Lung (tissue), 11 donors: ENCODE measurements at regions not wholly inside any gene's neighbourhood (a gene's known extent, or its start where the extent isn't known, plus 50 kb on each side); places are given as distances from the start of the nearest gene placed in this dataset.

ENCODE experiments used
- ATAC-seq: fragments of 200-7000 bp; cut with Tn5 transposase; one replicate; pipeline ENCODE4 v1.9.1; 2020; ENCODE audit warnings: moderate number of reproducible peaks; ENCODE audit not compliant: insufficient read depth, low FRiP score
- DNase-seq, 3 donors: peaks; one replicate each; pipeline ENCODE4 v3.0.0-alpha.2; 2013 to 2017
- H3K27ac ChIP-seq, 2 donors: one replicate each; pipeline ENCODE4 v1.5.1; 2013; ENCODE audit warnings: mild to moderate bottlenecking in 2 of 2, moderate library complexity in 2 of 2, control low read depth in 1 of 2, inconsistent platforms in 1 of 2, low read depth in 1 of 2, low read length in 1 of 2
- H3K27me3 ChIP-seq, 3 donors: one replicate each; pipeline ENCODE4 v1.5.1; 2013; ENCODE audit warnings: low read length in 2 of 3; ENCODE audit not compliant: control insufficient read depth in 3 of 3, insufficient read depth in 3 of 3
- H3K36me3 ChIP-seq, 4 donors: one replicate each; pipeline ENCODE4 v1.5.1; 2013; ENCODE audit warnings: low read length in 4 of 4, mild to moderate bottlenecking in 1 of 4, moderate library complexity in 1 of 4; ENCODE audit not compliant: control insufficient read depth in 4 of 4, insufficient read depth in 4 of 4
- H3K4me1 ChIP-seq, 5 donors: one replicate each; pipeline ENCODE4 v1.5.1; 2013; ENCODE audit warnings: low read length in 5 of 5, mild to moderate bottlenecking in 2 of 5, moderate library complexity in 1 of 5; ENCODE audit not compliant: control insufficient read depth in 5 of 5, insufficient read depth in 5 of 5
- H3K4me3 ChIP-seq: one replicate; pipeline ENCODE4 v1.5.1; 2013; ENCODE audit warnings: mild to moderate bottlenecking, control low read depth, moderate library complexity
- H3K9ac ChIP-seq, 2 donors: one replicate each; pipeline ENCODE4 v1.5.1; 2013; ENCODE audit warnings: low read length in 2 of 2, control low read depth in 1 of 2; ENCODE audit not compliant: insufficient read depth in 1 of 2
- H3K9me3 ChIP-seq, 4 donors: one replicate each; pipeline ENCODE4 v1.5.1; 2013; ENCODE audit warnings: low read length in 3 of 4, mild to moderate bottlenecking in 1 of 4, moderate library complexity in 1 of 4; ENCODE audit not compliant: control insufficient read depth in 4 of 4, insufficient read depth in 3 of 4
- WGBS, 2 donors: extraction: QIAGEN DNeasy Blood & Tissue Kit; methylation state at CpG; one replicate each; pipeline ENCODE4 v1.1.7; 2013; 5-methylcytosine and 5-hydroxymethylcytosine counted together
- TF ChIP-seq, protein P1 (sequence below): IDR thresholded peaks from 2 replicates; pipeline ENCODE4 v1.5.1; 2012; ENCODE audit warnings: mild to moderate bottlenecking; ENCODE audit errors: control extremely low read depth, extremely low read depth
- donor health status: control.
- donor health status: control.
- donor health status: Bipolar disorder and iron deficiency.
- donor health status: healthy.
- donor health status: DM: yes; HTN: yes; CAD: no.

DNA sequence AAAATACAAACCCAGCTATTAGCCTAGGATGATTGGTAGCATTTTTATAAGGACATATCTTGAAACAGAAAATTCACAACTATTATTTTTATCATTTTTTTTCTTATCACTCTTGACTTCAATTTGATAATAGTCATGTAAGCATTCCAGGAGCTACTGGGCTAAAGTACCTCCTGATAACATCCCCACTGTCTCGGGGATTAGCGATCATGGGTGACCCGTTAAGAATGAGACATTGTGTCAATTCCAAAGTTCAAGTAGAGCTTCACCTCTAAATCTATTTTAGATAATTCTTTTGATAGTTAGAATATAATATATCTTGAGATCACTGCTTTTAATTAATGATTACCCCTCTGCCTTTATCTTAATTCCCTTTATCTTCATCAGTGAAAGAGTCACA is 1204.5 kb upstream of the CHAC2 start:
- ATAC-seq = no peak
- H3K4me1 ChIP-seq = no peaks in the 10 kb centered on the region
- H3K9me3 ChIP-seq = peaks cover 0 to 2% (median 0%) of the 10 kb centered on the region in 4 donors
- H3K36me3 ChIP-seq = no peaks in the 10 kb centered on the region
- TF ChIP-seq, protein P1, sequence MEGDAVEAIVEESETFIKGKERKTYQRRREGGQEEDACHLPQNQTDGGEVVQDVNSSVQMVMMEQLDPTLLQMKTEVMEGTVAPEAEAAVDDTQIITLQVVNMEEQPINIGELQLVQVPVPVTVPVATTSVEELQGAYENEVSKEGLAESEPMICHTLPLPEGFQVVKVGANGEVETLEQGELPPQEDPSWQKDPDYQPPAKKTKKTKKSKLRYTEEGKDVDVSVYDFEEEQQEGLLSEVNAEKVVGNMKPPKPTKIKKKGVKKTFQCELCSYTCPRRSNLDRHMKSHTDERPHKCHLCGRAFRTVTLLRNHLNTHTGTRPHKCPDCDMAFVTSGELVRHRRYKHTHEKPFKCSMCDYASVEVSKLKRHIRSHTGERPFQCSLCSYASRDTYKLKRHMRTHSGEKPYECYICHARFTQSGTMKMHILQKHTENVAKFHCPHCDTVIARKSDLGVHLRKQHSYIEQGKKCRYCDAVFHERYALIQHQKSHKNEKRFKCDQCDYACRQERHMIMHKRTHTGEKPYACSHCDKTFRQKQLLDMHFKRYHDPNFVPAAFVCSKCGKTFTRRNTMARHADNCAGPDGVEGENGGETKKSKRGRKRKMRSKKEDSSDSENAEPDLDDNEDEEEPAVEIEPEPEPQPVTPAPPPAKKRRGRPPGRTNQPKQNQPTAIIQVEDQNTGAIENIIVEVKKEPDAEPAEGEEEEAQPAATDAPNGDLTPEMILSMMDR = no peak
- H3K4me3 ChIP-seq = no peak overlapping the region
- H3K27ac ChIP-seq = no peak overlapping the region
- DNase-seq = no peak
- 35 to 86% methylated on average over 3 of the region's 3 CpGs for WGBS, 2 donors
- no peaks in the 10 kb centered on the region for H3K27me3 ChIP-seq
- no peak overlapping the region for H3K9ac ChIP-seq

DNA sequence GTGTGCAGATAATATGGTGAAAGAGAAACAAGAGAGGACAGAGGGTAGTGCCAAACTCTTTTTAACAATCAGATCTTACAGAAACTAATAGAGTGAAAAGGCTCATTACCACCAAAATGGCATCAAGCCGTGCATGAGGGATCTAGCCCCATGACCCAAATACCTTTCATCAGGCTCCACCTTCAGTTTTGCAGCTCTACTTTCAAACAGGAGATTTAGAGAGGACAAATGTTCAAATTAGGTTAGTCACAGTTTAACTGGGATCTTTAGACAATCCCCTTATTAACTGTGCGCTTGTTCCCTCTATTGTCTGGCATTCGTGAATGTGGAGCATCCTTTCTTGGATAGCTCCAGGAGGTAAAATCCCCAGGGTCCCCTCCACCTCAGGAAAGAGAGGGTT is 1209.3 kb upstream of the CHAC2 start:
- Histone ChIP-seq H3K27ac (no peak overlapping the region), H3K27me3 (no peaks in the 10 kb centered on the region), H3K4me3 (no peak overlapping the region), H3K36me3 (no peaks in the 10 kb centered on the region), H3K9ac (no peak overlapping the region), H3K4me1 (no peaks in the 10 kb centered on the region), H3K9me3 (no peaks in the 10 kb centered on the region)
- 79 to 89% methylated on average over 3 of the region's 3 CpGs for whole genome bisulfite sequencing, 2 donors
- TF ChIP-seq, protein P1 = no peak
- ATAC-seq (no peak), DNase-seq (no peak)

DNA sequence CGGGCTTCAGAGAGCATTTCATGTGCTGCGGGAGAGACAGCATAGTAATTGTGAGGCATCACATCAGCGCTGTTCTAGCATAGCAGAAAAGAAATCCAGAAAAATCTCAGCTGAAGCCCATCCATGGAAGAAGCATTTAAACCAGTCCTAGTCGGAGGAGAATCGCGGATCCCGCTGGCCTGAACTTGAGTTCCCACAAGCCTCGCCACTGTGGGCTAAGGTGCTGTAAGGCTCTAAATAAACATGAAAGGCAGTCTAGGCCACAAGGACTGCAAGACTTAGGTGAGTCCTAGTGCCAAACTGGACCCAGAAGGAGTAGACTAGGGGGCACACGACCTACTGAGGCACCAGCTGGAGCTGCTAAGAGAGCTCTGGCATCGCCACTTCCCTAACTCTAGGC is 1225.3 kb upstream of the CHAC2 start:
- TF ChIP-seq, protein P1 = no peak
- H3K4me3 ChIP-seq = no peak overlapping the region
- no peak overlapping the region for H3K27ac ChIP-seq
- peaks cover 0 to 16% (median 0%) of the 10 kb centered on the region in 5 donors for H3K4me1 ChIP-seq
- peaks cover 0 to 6% (median under 1%) of the 10 kb centered on the region in 4 donors for H3K9me3 ChIP-seq
- 90 to 92% methylated on average over 10 of the region's 10 CpGs for WGBS, 2 donors
- no peak overlapping the region for H3K9ac ChIP-seq
- no peaks in the 10 kb centered on the region for H3K27me3 ChIP-seq
- H3K36me3 ChIP-seq = no peaks in the 10 kb centered on the region
- ATAC-seq (no peak), DNase-seq (no peak)
